Suprapubic skin (tissue), 3 donors: ENCODE measurements at regions not wholly inside any gene's neighbourhood (a gene's known extent, or its start where the extent isn't known, plus 50 kb on each side); places are given as distances from the start of the nearest gene placed in this dataset.

Experiments
- POLR2AphosphoS5 ChIP-seq, 3 donors: sonication (generic); formaldehyde crosslinking; IDR thresholded peaks; one replicate each; pipeline ENCODE4 v1.6.1; 2017; ENCODE audit warnings: antibody characterized with exemption in 3 of 3
- TF ChIP-seq, protein P1 (sequence below), 2 donors: fragments of 200-600 bp in 1 of 2; fragments of 450-650 bp in 1 of 2; sonication (generic) in 1 of 2; IDR thresholded peaks; one replicate each; pipeline ENCODE4 v1.5.1; 2016 to 2019; ENCODE audit warnings: antibody characterized with exemption in 2 of 2, mild to moderate bottlenecking in 1 of 2, moderate library complexity in 1 of 2

DNA sequence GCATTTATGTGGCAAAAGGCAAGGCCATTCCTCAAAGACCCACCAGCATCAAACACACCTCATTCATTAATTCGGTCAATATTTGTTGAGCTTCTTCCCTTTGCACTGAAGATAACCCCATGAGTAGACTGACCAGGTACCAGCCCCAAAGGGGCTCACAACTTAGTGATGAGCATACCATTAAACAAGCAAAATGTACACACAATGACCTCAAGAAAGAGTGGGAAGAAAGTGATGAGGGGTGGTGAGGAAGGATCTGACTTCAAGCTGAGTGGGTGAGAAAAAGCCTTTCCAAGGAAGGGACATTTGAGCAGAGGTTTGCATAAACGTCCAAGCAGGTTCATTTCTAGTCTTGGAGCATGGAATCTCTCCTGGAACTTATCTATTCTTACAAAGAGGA lies 562.5 kb downstream of the TOX3 start:
- TF ChIP-seq, protein P1, sequence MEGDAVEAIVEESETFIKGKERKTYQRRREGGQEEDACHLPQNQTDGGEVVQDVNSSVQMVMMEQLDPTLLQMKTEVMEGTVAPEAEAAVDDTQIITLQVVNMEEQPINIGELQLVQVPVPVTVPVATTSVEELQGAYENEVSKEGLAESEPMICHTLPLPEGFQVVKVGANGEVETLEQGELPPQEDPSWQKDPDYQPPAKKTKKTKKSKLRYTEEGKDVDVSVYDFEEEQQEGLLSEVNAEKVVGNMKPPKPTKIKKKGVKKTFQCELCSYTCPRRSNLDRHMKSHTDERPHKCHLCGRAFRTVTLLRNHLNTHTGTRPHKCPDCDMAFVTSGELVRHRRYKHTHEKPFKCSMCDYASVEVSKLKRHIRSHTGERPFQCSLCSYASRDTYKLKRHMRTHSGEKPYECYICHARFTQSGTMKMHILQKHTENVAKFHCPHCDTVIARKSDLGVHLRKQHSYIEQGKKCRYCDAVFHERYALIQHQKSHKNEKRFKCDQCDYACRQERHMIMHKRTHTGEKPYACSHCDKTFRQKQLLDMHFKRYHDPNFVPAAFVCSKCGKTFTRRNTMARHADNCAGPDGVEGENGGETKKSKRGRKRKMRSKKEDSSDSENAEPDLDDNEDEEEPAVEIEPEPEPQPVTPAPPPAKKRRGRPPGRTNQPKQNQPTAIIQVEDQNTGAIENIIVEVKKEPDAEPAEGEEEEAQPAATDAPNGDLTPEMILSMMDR (IDR thresholded peaks at IDR 0.05) = no peak
- no peak for TF ChIP-seq POLR2AphosphoS5 (IDR thresholded peaks at IDR 0.05)
